GM19043 (cell line): ENCODE measurements at regions not wholly inside any gene's neighbourhood (a gene's known extent, or its start where the extent isn't known, plus 50 kb on each side); places are given as distances from the start of the nearest gene placed in this dataset.

ENCODE experiments used
- ATAC-seq: cut with Tn5 transposase; IDR thresholded peaks from one replicate; pipeline ENCODE4 v1.9.1; 2021; ENCODE audit warnings: low read depth; ENCODE audit not compliant: unreplicated experiment

DNA sequence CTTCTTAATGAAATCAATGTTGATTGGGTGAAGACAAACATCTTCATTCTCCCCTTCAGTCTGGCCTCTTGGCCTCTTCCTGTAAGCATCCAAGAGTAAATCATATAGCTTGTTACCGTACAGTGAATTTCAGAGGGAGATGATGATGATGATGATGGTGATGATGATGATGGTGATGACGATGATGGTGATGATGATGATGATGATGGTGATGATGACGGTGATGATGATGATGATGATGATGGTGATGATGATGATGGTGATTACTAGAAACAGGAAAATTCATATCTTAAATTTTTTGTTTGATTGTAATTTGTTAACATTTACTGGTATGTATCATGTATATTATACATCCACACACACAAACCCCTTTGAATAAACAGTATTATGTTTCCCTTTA, 256.1 kb upstream of the PLSCR5 start:
- no peak for ATAC-seq

DNA sequence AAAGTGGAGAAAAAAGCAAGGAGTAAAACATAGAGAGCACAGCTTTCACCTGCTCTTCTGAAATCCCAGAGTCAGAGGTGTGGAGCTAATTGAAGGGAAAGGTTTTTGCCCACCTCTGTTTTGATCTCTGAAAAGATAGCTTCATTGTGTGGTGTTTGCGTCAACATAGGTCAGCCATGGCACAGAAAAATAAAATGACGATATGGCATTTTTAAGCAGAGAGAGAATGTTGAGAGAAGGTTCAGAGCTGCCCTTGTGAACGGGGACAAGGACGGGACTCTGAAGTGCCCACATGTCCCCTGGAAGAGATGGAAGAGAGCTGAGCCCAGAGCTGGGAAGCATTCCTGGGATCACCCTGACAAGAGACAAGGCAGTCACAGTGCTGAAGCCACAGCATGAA, 249.4 kb upstream of the PLSCR5 start:
- ATAC-seq, result no peak

DNA sequence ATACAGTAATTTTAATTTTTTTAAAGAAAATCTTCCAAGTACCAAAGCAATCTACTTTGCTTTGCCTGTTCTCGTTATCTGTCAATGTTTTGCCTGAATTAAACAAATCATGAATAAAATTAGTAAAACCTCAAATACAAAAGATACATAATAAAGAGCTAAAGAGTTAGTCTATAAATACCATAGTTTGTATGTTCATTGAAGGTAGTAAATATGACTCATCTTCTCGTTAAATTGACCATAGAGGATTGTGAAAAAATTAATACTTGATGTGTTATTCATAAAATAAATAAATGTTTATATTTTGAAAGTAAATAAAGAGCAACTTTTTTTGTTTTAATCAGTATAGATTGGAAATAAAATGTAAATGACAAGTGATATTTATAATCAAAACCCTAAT, 246.5 kb upstream of the PLSCR5 start:
- no peak for ATAC-seq

DNA sequence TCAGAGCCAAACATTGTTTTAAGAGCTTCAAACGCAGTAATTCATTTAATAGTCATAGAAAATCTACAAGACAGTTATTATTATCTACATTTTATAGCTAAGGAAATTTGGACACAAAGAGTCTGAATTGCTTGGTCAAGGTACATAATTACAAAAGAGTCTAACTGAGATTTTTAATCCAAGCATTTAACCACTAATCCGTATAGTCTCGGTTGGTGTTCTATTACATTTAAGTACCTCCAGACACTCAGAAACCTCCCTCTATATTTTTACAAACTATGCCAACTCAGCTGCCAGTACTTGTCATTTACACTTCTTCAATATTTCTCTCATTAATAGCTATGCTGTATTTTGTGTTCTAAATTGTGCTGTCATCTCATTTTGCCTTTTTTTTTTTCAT, 240.2 kb upstream of the PLSCR5 start:
- no peak for ATAC-seq

DNA sequence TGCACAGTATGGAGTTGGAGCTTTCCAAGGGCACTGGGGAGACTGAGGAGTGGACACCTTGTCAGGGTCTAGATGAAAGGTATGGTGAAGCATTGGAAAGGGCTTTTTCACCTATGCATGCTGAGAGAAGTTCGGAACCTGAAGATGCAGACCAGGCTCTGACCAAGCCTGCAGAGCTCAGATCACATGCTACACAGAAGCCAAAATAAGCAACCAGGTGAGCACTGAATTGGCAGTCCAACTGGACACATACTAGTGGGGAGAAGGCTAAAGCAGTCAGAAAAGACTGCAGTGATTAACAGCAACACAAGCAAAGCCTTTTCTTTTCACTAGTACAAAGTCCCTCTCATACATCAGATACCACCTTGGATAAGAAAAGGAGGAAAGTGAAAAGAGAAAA, 238.3 kb upstream of the PLSCR5 start:
- no peak for ATAC-seq

DNA sequence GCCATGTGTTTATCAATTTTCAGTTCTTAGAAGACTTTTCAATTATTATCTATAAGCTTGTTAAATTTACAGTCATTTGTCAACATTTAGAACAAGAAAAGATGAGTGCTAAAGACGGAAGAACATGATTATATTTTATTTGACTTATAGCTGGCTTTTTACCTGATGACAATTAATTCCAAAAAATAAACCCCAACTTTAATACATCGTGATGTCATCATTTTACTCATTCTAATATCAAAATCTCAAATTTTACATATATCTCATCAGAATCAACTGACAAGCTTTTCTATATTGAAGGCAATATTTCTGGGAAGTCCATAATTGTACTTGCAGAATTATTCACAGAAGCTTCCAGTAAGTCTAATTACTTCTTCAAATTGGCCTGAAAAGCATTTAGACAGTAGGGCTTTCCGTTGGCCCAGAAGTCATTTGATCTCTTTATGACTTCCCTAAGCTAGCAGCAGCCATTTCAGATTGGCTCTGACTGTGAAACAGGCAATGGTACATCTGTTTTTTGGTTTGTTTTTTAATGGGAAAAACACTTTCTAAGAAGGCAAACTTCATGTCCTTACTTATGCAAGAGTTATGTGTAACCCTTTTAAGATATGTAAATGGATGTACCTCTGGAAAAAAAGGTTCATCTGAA, 234.7 kb upstream of the PLSCR5 start:
- ATAC-seq, result no peak

DNA sequence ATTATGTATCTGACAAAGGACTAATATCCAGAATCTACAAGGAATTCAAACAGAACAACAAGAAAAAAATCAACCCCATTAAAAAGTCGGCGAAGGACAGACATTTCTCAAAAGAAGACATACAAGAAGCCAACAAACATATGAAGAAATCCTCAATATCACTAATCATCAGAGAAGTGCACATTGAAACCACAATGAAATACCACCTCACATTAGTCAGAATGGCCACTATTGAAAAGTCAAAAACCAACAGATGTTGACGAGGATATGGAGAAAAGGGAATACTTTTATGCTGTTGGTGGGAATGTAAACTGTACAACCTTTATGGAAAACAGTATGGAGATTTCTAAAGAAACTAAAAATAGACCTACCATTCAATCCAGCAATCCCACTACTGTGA, 233.1 kb upstream of the PLSCR5 start:
- no peak for ATAC-seq

DNA sequence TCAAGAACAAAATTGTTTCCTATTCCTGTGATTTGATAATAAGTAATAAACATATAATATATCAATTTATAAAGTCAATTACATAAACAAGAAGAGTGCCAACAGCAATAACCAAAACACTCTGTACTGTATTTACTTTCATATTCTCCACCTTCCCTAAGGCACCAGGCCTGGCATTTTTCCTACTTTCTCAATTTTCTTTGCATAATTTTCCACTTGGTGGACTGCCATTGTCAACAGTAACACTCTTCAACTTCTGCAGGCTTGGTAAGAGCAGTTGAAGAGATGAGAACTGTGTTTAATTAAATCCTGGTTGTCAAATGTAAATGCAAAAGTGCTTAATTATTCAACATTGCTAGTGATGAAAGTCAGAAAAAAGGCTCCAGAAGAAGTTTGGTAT, 229.8 kb upstream of the PLSCR5 start:
- no peak for ATAC-seq

DNA sequence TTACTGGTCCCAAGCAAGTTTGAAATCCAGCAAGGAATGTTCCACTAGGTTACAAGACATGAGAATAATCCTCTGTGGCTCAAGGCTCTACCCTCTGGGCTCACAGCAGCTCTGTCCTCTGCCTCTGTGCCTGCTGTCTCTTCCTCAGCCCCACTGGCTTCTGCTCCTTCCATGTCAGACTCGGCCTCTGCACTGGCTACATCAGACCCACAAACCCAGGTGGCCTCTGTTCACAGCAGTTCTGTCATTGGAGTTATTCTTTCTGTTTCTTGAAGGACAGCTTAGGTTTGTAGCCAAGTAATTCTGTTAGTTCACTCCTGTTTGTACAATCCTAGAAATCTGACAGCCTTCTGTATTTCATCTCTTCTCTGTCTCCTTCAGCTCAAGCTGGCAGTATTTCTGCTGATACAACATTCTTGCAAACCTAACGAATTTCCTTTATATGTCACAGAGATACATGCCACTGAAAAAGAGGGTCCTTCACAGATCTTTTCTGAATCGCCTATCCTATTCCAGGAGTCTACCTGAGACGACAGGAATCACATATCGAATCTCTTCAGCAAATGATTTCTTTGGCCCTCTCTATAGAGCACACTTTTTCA, 227.8 kb upstream of the PLSCR5 start:
- no peak for ATAC-seq

DNA sequence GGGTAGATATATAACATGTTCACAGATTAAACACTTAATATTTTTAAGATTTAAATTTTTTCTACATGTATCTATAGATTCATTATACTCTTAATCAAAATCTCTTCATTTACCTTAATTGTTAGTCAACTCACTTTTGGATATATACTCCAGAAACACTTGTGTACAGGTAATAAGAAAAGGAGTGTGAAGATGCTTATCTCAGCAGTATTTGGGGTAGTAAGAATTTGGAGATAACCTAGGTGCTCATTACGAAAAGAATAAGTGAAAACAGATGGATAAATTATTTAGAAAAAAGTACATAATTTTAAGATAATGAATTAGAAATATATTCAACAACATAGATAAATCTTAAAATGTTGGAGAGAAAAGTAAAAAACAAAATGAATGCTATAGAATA, 226.5 kb upstream of the PLSCR5 start:
- no peak for ATAC-seq

DNA sequence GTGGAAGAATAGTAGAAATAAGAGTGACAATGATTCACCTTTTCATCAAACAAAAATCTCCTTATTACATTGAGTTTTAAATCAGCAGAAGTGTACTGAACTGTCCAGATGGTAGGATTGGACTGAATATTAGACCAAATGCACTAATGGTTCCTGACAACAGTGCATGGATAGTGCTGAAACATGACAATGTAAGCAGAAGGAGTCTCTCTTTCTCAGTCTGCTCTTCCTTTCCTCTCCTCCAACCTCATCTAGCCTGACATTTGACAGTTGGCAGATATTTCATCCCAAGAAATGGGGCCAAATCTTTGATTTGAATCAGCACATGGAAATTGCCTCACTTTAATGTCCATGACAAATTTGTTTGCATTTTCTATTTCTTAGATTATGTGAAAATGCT, 225.1 kb upstream of the PLSCR5 start:
- no peak for ATAC-seq

DNA sequence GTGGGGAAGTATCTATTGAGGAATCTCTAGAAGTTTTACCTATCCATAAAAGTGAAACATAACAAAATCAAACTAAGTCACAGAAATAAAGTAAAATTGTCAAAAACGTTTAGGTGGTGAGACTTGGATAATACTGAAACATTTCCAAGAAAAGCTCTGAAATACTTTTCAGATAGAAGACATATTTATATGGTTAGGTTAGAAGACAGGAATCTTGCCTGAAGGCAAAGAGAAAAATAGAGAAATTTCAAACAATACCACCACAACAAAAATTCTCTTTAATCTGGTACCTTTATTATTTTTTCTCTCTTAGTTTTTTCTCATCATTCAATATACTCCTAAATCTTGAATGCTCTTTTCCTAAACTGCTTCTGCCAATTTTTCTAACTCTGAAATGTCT, 222.7 kb upstream of the PLSCR5 start:
- no peak for ATAC-seq

DNA sequence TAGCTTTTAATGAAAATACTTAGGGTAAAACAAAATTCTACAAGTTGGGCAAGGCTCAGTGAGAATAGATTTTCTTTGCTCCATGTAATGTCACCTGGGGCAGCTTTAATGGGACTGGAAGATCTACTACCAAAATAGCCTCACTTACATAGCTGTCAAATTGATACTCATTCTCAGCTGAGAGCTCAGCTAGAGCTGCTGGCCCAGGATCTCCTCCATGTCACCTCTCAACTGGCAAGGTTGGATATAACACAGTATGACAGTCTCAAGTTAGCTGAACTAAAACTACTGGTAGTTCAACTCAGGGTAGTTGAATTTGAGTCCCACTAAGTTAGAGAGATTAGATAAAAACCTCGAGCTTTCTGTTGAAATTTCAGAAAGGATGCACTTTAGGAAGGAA, 218.5 kb upstream of the PLSCR5 start:
- ATAC-seq, result no peak

DNA sequence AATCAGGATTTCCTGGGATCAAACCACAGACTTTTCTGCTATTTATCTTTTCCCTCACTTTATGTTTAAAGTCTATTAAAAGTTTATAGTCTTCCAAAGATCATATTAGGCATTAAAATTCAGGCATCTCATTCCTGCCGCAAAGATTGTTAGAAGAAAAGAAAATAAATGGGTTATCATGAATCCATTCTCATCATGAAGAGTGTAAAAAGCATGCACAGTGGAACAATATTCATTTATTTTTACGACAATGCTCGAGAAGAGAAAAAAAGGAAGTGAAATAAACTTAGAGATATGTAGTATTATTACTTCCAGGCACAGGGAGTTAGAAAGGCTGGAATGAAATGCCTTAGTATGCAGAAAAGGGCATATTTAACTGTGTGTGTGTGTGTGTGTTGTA, 213.7 kb upstream of the PLSCR5 start:
- no peak for ATAC-seq

DNA sequence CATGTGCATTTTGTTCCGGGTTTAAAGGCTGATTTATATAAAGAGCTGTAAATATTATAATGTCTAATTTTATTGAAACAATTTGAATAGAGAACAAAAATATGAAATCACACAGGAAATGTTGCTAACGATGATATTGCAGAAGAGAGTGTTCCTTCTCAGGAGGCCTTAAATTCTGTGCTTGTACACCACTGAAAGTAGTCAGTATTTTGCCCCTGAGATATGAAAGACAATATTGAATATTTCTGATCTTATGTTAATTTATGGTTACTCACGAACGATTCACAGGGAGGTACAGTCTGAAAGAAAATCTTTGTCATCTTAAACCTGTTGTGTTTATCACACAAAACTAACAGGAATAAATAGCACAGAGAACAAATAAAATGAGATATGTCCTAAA, 213.2 kb upstream of the PLSCR5 start:
- ATAC-seq, result no peak

DNA sequence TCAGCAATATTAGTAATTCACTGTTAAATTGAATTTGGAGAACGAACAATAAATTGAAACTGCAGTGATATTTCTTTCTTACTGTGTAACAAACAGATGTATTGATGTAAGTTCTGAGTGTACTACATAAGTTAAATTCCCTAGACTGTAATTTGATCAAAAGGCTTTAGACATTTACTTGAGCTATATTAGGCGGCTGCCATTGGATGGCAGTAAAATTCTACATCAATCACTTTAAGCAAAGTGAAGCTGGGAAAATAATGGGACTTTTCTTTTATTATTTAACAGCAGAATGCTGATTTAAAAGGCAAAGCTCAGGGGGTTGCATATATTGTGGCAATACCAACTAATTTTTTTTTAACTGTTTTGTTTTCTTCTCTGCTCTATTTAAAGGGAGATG, 212.6 kb upstream of the PLSCR5 start:
- no peak for ATAC-seq

DNA sequence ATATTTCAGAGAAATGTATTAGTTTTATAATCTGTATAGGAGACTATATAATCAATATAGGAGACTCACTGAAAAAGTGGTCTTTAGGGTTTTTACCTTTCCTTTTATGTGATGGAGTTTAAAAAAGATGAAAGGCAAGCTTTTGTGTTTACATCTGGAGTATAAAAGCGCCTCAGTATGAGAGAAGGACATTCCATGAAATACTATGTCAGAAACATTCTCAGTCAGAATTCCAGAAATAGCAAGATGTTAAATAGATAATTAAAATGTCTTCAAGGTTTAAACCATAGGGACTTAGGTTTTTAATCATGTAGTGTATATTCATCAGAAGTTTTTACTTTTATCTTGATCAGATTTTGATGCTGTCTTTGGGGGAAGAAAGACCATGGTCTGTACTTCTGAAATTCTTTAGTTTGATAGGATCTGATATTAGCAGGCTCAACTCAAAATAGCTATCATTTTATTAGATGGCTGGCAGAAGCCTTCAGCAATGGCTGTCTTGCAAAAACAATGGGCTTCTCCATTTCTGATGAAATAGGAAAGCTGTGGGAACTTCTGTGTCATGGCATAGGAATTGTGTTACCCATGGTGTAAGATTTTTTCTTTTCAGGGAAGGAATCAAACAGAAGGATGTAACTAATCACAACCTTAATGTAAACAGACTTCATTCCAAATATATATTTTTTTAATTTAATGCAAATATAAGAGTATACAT, 209.6 kb upstream of the PLSCR5 start:
- ATAC-seq, result no peak

DNA sequence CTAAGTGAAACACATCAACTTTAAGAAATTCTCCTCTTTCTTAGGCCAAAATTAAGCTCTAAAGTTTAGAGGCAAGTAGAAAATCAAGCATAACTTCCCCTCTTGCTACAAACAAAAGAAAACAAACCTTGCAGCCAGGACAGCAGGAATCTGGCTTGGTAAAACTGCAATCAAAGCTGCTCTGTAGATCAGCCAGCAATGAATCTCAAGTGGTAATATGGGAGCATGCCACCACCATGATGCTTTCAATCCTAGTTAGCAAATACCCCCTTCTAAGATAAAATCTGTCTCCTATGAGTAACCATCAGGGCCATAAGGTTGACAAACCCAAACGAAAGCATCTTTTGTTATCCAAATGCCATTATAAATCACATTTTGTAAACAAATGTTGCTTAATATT, 208.3 kb upstream of the PLSCR5 start:
- no peak for ATAC-seq

DNA sequence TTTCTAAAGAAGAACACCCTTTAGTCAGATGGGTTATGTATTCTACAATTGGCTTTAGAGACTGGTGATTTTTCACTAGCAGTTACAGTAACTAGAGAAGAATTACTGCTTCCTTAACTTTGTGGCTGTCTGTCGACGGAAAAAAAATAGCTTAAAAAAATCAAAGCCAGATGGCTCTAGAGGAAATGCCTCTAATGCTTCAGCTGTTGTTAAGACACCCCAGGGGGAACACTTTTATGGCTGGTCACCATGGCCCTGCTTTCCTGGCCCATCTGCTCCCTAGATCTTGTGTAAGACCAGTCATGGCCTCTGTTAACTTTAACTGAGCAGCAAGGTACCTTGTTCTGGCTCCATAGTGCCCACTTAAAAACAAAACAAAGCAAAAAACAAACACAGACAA, 198.6 kb upstream of the PLSCR5 start:
- ATAC-seq, result no peak

DNA sequence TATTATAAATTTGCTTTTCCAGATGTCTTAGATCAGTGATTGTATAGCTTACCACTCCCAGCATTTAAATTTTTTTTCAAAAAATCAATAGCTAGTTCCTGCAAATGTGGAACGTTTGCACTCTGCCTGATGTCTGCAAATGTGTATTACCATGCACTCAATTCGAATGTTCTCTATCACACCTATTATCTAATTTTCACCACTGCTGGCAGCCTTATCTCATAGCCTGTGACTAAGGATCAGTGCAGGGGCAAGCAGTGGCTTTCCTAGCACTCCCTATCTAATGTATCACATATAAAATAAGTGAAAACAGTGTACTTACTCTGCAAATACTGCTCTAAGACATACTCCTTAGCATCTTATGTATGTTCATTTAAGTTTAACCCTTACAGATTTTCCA, 196.3 kb upstream of the PLSCR5 start:
- no peak for ATAC-seq

DNA sequence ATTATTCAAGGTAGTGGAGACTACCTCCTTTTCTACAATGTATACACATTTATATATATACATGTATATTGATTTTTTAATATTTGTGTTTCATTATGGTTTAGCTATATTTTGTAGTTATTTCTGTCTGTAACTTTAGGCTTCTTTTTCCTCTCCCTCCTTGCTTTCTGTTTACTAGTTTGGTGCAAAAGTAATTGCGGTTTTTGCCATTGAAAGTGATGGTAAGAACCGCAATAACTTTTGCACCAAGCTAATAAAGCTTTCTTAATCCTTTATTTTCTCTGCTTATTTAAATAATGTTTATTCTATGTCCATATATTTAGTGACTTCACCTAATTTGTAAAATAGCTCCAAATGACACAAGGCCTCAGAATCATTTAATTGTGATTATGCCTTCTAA, 195.3 kb upstream of the PLSCR5 start:
- ATAC-seq, result no peak

DNA sequence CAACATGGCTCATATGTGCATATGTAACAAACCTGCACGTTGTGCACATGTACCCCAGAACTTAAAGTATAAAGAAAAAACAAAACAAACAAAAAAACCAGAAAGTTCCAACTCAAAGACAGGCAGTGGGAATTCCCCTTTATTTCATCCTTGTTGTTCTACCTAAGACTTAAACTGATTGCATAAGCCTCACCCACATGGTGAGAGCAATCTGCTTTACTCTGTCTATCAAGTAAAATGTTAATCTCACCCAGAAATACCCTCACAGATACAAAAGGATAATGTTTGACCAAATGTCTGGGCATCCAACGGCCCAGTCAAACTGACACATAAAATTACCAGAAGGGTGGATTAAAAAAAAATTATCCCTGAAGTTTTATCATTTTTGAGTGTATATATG, 190.9 kb upstream of the PLSCR5 start:
- ATAC-seq, result no peak
